Bronchial epithelial cell (primary cell): ENCODE measurements at regions not wholly inside any gene's neighbourhood (a gene's known extent, or its start where the extent isn't known, plus 50 kb on each side); places are given as distances from the start of the nearest gene placed in this dataset.
"Not testable (repeated sequence)": the region's sequence is repeated elsewhere in the genome, so short reads cannot be mapped to it uniquely, and the experiment has no call there.

ENCODE experiments used
- DNase-seq: peaks from one replicate; pipeline ENCODE4 v3.0.0-alpha.2; 2010; ENCODE audit warnings: low read depth
- FAIRE-seq: peaks from 2 replicates; lab custom pipeline; 2011; peaks lifted over from hg19 to GRCh38; lab: Jason Lieb, UNC
- H3K27me3 ChIP-seq: 2 replicates; pipeline ENCODE4 v1.5.1; 2011; ENCODE audit warnings: low read length; ENCODE audit not compliant: control insufficient read depth, insufficient read depth
- H3K36me3 ChIP-seq: 2 replicates; pipeline ENCODE4 v1.5.1; 2011; ENCODE audit warnings: low read length; ENCODE audit not compliant: control insufficient read depth, insufficient read depth
- H3K4me3 ChIP-seq: 2 replicates; pipeline ENCODE4 v1.5.1; 2011; ENCODE audit warnings: mild to moderate bottlenecking, low read depth, low read length, control low read depth
- CTCF ChIP-seq: IDR thresholded peaks from 2 replicates; pipeline ENCODE4 v1.5.1; 2011; ENCODE audit warnings: mild to moderate bottlenecking, moderate library complexity, low read length, control low read depth, inconsistent platforms; ENCODE audit not compliant: insufficient read depth, severe bottlenecking

DNA sequence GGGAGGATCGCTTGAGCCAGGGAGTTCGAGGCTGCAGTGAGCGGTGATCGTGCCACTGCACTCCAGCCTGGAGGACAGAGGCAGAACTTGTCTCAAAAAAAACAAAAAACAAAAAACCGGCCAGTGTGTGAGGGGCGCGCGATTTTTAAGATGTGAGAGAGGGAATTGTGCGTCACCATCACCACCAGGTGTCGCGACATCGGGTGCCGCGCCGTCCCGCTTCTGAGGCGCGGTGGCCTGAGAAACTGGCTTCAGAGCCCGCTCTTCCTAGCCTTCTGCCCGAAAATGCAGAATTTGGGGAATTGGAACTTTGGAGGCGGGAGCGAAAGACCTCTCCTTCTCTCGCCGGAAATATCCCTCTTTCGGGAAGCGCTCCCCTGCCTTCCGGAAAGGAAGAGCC is 524.8 kb downstream of the KCNJ18 start:
- no peak for TF ChIP-seq CTCF
- Histone ChIP-seq H3K4me3 (no peak overlapping the region), H3K36me3 (no peaks in the 10 kb centered on the region), H3K27me3 (no peaks in the 10 kb centered on the region)
- no peak for FAIRE-seq
- no peak for DNase-seq

DNA sequence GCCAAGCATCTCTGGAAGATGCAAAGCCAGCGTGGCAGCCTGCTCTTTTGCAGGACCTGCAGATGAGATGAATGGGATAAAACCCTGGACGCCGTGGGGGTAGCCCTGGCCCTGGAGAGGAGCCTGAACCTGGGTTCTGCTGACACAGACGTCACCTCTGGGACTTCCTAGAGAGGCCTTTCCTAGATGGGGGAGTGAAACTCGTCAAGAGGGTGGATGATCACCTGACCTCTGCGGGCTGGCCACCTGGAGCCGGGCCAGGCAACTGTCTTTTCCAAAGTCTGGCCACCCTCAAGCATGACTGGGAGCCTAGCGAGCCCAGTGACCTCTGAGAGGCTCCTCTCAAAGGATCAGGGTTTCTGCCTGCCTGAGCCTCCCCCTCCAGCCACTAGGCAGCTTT is 529.0 kb downstream of the KCNJ18 start:
- Histone ChIP-seq H3K4me3 (no peak overlapping the region), H3K27me3 (no peaks in the 10 kb centered on the region), H3K36me3 (no peaks in the 10 kb centered on the region)
- TF ChIP-seq CTCF: no peak
- DNase-seq: no peak
- FAIRE-seq: no peak

- H3K36me3 ChIP-seq, H3K4me3 ChIP-seq, DNase-seq, H3K27me3 ChIP-seq: not testable (repeated sequence)
- FAIRE-seq: peak; percentile 87
Measured at GRCh38 chr17:22226477-22226876, 534.2 kb downstream of the KCNJ18 start.

DNA sequence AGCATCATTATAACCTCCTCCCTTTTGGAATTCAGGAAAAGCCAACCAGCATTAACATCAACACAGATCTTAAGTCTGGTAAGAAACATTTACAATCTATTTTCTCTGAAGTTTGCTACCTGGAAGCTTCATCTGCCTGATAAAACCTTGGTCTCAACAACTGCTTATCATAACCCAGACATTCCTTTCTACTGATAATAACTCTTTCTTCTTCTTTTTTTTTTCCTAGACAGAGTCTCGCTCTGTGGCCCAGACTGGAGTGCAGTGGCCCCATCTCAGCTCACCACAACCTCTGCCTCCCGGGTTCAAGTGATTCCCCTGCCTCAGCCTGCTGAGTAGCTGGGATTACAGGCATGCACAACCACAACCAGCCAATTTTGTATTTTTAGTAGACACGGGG is 534.6 kb downstream of the KCNJ18 start:
- not testable (repeated sequence) for FAIRE-seq, DNase-seq, H3K27me3 ChIP-seq, H3K36me3 ChIP-seq, H3K4me3 ChIP-seq

GRCh38 chr17:22227699-22228553 is 535.6 kb downstream of the KCNJ18 start:
- not testable (repeated sequence) for DNase-seq, H3K4me3 ChIP-seq, H3K36me3 ChIP-seq, H3K27me3 ChIP-seq
- FAIRE-seq: peak; percentile 50

DNA sequence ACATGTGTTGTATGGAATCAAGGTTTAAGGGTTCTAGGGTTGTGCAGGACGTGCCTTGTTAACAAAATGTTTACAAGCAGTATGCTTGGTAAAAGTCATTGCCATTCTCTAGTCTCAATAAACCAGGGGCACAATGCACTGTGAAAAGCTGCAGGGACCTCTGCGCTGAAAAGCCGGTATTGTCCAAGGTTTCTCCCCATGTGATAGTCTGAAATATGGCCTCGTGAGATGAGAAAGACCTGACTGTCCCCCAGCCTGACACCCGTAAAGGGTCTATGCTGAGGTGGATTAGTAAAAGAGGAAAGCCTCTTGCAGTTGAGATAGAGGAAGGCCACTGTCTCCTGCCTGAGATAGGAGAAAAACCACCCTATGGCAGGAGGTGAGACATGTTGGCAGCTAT is 537.5 kb downstream of the KCNJ18 start:
- H3K27me3 ChIP-seq, H3K4me3 ChIP-seq, DNase-seq, H3K36me3 ChIP-seq, FAIRE-seq: not testable (repeated sequence)

DNA sequence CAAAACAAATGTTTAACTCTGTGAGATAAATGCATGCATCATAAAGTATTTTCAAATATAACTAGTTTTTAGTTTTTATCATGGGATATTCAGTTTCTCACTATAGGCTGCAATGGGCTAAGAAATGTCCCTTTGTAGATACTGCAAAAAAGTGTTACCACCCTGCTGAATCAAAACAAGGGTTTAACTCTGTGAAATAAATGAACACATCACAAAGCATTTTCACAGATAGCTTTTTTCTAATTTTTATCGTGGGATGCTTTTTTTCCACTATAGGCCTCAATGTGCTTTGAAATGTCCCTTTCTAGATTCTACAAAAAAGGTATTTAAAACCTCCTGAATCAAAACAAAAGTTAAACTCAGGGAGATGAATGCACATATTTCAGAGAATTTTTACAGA is 541.1 kb downstream of the KCNJ18 start:
- no peak for TF ChIP-seq CTCF
- DNase-seq: no peak
- Histone ChIP-seq H3K4me3 (no peak overlapping the region), H3K27me3 (no peaks in the 10 kb centered on the region), H3K36me3 (no peaks in the 10 kb centered on the region)
- no peak for FAIRE-seq

DNA sequence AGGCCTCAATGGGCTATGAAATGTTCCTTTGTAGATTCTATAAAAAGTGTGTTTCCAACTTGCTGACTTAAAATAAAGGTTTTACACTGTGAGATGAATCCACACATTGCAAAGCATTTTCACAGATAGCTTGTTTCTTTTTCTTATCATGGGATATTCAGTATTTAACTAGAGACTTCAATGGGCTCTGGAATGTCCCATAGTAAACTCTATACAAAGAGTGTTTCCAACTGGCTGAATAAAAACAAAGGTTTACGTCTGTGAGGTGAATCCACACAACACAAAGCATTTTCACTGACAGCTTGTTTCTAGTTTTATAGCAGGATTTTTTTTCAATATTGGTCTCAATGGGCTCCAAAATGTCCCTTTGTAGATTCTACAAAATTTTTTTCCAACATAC is 550.1 kb downstream of the KCNJ18 start:
- H3K36me3 ChIP-seq: no peaks in the 10 kb centered on the region
- TF ChIP-seq CTCF: no peak
- FAIRE-seq (no peak), DNase-seq (no peak)
- no peaks in the 10 kb centered on the region for H3K27me3 ChIP-seq
- no peak overlapping the region for H3K4me3 ChIP-seq
